CD4-positive, alpha-beta T cell treated with Interleukin-1 beta for 1 hour (primary cell): ENCODE measurements at regions not wholly inside any gene's neighbourhood (a gene's known extent, or its start where the extent isn't known, plus 50 kb on each side); places are given as distances from the start of the nearest gene placed in this dataset.
"Not testable (repeated sequence)": the region's sequence is repeated elsewhere in the genome, so short reads cannot be mapped to it uniquely, and the experiment has no call there.

Experiments used
- DNase-seq, 2 donors: peaks; one replicate each; pipeline ENCODE4 v3.0.0-alpha.2; 2020 to 2022

- no peak for DNase-seq
Observed at GRCh38 chr2:39995005-39995737, 216.1 kb upstream of the THUMPD2 start.

- DNase-seq: no peak
Observed at GRCh38 chr2:39994151-39994550, 215.1 kb upstream of the THUMPD2 start.

- no peak for DNase-seq
Observed at GRCh38 chr2:39991298-39991697, 212.2 kb upstream of the THUMPD2 start.

GRCh38 chr2:39990335-39990900 lies 211.4 kb upstream of the THUMPD2 start:
- no peak for DNase-seq

- no peak for DNase-seq
Observed at GRCh38 chr2:39989888-39990287, 210.8 kb upstream of the THUMPD2 start.

GRCh38 chr2:39981883-39982311 lies 202.8 kb upstream of the THUMPD2 start:
- no peak for DNase-seq

GRCh38 chr2:39975476-39976020 lies 196.5 kb upstream of the THUMPD2 start:
- no peak for DNase-seq

- no peak for DNase-seq
Observed at GRCh38 chr2:39968037-39968436, 189.0 kb upstream of the THUMPD2 start.

GRCh38 chr2:39960681-39961080 lies 181.6 kb upstream of the THUMPD2 start:
- not testable (repeated sequence) for DNase-seq

- DNase-seq: no peak
Observed at GRCh38 chr2:39954346-39954745, 175.3 kb upstream of the THUMPD2 start.

GRCh38 chr2:39949131-39949530 lies 170.1 kb upstream of the THUMPD2 start:
- DNase-seq: no peak

- DNase-seq: no peak
Observed at GRCh38 chr2:39948016-39948719, 169.1 kb upstream of the THUMPD2 start.

GRCh38 chr2:39947294-39948015 lies 168.4 kb upstream of the THUMPD2 start:
- no peak for DNase-seq

GRCh38 chr2:39942950-39943349 lies 163.9 kb upstream of the THUMPD2 start:
- DNase-seq: no peak

GRCh38 chr2:39938035-39938835 lies 159.2 kb upstream of the THUMPD2 start:
- DNase-seq: no peak

- no peak for DNase-seq
Observed at GRCh38 chr2:39937621-39938020, 158.6 kb upstream of the THUMPD2 start.

- no peak for DNase-seq
Observed at GRCh38 chr2:39934851-39935250, 155.8 kb upstream of the THUMPD2 start.

- DNase-seq: no peak
Observed at GRCh38 chr2:39933196-39933595, 154.1 kb upstream of the THUMPD2 start.

- DNase-seq: no peak
Observed at GRCh38 chr2:39932198-39932597, 153.1 kb upstream of the THUMPD2 start.

- DNase-seq: no peak
Observed at GRCh38 chr2:39930175-39930917, 151.3 kb upstream of the THUMPD2 start.

GRCh38 chr2:39929531-39929930 lies 150.5 kb upstream of the THUMPD2 start:
- no peak for DNase-seq

GRCh38 chr2:39925312-39925711 lies 146.3 kb upstream of the THUMPD2 start:
- no peak for DNase-seq
